ENCODE measurements at regions not wholly inside any gene's neighbourhood (a gene's known extent, or its start where the extent isn't known, plus 50 kb on each side); places are given as distances from the start of the nearest gene placed in this dataset.
"Not testable (repeated sequence)": the region's sequence is repeated elsewhere in the genome, so short reads cannot be mapped to it uniquely, and the experiment has no call there.

DNA sequence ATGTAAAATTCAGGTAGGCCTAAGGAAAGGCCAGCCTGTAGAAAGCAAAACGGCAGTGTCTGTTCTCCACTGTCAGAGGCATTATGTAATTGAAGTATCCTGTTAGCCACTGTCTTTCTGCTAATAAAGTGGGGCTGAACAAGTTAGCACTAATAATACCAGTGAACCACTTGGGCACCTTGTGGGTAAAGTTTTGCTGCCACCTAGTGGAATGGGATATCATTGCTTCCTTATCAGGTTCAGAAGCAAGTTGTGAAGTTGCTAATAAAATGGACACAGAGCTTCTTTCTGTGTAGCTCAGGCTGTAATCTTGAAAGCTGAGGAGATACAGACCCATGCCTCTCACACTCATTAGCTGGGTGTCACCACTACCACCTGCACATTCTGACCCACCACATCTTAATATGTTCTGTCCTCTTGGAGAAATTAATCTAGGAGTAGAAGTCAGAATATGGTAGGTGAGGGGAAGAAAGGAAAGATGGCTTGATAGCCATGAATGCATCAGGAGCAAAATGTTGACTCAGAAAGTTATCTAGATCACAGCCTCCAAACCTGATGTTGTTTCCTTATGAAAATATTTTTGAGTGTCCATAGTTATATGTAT is 175.1 kb downstream of the SEPTIN7 start:
- DNase-seq, result peak; percentile 70

DNA sequence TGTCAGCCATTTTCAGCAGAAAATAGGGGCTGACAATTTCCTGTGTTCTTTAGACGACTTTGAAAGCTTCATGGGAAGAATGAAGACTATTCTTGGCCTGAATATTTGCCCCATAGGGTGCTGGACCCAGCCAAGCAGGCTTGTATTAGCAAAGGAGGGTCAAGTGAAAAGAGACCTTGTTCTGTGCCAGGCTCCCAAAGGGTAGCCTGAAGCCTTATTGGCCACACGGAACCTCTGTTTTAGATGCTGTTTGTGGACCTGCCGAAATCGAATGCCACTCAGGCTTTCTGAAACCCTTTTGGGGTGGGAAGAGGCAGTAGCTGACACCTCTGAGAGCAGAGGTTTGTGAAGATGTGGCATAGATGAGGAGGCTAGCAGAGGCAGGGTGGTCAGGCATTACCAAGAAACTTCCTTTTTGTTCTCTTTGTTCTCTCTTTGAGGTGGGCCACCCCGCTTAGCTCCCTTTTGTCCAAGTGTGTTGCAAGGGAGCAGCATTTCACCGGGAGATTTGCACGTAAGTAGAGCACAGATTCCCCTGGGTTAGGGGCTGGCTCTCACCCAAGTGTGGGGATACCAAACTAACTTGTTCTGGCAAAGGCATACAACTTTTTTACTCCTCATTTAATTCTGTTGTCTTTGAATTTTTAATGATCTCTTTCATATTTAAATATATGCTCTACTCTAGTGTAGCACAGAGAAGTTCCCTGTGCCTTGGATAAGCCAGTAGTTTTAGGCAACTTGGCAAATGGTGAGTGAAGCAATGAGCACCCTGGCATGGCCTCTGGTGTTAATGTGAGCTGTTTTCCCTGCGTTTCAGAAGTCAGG is 174.0 kb upstream of the EEPD1 start:
- DNase-seq, result not testable (repeated sequence)

DNA sequence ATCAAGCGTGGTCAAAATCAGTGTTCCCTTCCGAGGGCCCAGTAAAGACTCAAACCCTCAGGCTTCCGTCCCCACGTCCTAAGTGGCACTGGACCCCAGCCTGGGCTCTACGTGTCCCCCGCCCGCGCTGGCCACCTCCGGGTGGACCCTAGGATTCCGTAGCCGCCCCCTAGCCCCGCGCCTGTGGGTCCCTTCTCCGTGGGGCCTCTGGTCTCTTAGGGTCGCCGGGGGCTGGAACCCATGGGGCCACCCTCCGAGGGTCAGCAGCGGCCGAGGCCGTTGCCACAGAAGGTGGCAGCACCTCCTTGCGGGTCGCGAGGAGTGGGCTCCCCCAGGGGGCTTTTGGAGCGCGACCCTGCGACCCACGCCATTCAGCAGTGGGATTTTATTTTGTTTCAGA is 170.5 kb upstream of the EEPD1 start:
- no peak for DNase-seq

DNA sequence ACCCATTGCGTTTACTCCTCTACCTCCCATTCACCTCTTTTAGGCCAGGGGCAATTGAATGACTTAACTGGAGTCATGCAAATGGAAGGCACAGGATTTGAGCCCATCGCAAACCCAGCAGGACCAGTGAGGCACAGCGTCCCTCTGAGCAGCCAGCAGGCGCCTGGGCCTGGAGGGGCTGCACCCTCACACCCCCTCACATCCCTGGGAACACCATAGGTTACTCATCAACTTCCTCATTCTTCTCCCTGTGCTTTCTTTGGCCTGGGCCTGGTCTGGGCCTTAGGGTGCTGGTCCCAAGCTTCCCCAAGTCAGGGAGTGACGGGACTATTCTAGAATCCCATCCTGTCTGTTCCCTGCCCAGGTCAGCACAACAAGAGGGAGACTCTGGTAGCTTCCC is 169.4 kb upstream of the EEPD1 start:
- no peak for DNase-seq

DNA sequence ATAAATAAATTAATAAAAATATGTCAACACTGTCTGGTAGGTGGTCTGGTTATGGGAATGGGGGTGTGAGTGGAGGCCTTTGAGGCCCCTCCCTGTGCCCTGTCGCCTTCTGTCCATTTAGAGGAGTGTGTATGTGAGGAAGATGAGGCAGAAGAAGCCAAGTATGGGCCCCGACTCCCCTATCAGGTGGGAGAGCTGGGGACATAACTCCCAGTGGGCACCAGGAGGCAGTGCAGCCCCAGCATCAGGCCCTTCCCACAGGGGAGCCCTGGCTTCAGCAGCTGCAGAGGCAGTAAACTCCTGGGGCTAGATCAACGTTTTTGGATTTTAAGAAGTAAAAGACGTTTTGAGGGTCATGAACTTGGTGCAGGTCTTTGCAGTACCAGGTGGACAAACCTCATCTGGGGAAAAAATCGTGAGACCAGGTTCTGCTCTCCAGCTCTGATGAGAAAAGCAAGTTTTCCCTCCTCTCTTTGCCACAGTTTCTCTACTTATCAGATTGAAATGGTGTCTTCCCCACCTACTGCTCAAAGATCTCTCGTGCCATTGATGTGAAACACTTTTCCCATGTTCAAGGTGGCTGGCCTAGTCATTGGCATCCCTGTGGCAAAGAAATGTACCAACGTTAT is 167.8 kb upstream of the EEPD1 start:
- no peak for DNase-seq

DNA sequence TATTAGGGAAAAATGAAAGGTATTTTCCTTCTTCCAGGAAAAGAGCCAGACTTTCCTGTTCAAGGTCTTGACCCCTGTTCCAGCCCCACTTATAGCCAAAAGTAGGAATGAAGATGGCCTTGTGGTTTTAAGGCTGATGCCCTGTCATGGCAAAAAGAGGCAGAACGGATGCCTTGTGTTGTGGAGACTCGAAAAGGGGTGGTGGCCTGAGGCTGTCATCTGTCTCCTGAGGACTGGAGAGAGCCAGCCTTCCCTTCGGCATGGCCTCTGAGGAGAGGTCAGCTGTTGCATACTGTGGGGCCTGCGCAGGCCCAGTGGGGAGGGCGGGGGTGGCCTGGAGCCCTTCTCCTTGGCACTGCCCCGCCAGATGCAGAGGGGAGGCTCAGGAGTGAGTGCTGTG is 166.0 kb upstream of the EEPD1 start:
- no peak for DNase-seq

DNA sequence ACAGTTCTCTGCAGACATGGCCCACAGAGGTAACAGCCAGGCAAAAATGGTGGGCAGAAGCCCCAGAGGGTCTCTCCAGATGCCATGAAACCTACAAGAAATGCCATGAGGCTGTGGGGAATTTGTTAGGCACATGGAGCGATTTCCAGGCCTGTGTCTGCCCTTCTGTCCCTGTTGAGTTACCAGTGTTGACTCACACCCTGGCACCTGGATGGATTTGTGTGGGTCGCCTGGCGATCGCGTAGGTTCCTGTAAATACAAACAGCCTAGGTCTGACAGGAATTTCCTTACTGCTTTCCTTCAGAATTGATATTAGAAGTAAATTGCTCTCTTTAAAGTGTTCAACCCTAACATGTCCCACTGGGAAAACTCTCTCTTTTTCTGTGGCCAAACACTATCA is 164.9 kb upstream of the EEPD1 start:
- no peak for DNase-seq

DNA sequence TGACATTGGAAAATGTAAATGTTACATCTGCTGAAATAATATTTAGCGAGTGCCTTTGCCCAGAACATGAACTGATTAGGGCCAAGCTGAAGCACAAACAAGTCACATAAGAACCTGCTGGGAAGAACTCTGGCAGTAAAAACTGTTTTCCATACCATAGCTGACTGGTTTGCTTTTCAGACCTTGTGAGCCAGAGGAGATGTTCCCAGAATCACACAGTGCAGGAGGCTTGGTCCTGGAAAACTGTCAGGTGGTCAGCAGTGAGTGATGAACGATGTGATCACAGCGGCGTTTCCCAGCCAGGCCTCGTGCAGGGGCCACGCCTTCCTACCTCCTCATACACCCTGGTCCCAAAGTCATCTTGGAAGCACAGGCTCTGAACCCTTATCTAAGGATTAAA is 164.2 kb upstream of the EEPD1 start:
- DNase-seq, result no peak

DNA sequence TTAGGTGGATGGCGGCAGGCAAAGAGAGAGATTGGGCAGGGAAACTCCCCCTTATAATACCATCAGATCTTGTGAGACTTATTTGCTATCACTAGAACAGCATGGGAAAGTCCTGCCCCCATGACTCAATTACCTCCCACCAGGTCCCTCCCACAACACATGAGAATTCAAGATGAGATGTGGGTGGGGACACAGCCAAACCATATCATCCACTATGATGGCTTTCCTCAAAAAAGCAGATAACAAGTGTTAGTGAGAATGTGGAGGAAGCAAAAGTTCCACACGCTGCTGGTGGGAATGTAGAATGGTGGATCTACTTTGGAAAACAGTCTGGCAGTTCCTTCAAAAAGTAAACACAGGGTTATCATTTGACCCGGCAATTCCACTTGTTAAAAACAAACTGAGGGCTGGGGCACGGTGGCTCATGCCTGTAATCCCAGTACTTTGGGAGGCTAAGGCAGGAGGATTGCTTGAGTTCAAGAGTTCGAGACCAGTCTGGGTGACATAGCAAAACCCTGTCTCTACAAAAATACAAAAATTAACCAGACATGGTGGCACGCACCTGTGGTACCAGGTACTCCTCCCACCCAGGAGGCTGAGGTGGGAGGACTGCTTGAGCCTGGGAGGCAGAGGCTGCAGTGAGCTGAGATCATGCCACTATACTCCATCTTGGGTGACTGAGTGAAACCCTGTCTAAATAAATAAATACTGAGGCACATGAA is 161.4 kb upstream of the EEPD1 start:
- DNase-seq, result no peak

DNA sequence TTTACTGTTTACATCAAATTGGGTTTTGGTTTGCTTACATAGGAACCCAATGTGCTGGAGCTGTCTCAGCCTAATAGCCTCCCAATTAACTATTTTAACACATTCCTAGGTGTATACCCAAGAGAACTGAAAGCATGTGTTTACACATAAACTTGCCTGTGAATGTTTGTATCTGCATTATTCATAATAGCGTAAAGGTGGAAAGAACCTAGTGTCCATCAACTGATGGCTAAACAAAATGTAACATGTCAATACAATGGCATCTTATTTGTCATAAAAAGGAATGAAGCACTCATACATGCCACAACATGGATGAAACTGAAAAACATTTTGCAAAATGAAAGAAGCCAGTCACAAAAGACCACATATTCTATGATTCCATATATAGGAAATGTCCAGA is 160.6 kb upstream of the EEPD1 start:
- DNase-seq, result no peak

DNA sequence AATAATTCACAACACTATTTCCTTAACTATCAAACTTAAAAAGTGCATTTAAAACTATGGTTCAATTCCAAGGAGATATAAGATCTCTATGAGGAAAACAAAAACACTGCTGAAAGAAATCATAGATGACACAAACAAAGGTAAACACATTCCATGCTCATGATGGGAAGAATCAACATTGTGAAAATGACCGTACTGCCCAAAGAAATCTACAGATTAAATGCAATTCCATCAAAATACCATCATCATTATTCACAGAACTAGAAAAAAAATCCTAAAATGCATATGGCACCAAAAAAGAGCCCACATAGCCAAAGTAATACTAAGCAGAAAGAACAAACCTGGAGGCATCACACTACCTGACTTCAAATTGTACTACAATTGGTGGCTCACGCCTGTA is 159.9 kb upstream of the EEPD1 start:
- DNase-seq, result no peak

DNA sequence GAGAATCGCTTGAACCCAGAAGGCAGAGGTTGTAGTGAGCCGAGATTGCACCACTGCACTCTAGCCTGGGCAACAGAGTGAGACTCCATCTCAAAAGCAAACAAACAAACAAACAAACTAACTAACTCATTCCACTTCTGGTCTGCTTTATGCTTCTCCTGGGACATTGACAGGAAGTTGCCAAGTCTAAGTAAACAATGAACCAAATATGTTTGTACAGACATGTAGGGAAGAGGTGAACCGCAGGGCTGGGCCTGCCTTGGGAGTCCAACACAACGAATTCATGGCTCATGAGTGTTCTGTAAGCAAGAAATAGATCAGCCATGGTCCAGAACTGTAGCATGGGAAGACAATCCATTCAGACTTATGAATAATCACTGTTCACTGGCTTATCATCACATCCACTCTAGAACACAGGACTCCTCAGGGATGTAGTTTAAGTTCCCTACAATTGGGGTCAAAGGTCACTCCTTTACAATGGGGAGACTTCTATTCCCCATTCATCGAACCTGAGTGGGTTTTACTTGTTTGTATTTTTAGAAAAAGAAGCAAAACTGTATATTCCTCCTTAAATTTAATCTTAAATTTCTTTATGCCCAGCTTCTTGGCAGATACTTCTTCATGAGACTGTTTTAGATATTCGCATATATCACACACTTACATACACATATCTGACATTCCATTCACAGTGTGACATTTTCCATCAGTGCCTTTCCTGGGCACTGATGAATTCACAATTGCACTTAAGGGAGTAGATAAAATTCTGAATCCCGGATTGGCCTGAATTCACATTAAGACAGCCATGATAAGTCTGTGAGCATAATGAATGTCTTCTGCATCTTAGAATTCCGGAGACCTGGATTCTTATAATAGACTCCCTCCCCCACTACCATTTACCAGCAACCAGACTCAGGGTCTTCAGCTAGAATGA is 159.1 kb upstream of the EEPD1 start:
- no peak for DNase-seq

DNA sequence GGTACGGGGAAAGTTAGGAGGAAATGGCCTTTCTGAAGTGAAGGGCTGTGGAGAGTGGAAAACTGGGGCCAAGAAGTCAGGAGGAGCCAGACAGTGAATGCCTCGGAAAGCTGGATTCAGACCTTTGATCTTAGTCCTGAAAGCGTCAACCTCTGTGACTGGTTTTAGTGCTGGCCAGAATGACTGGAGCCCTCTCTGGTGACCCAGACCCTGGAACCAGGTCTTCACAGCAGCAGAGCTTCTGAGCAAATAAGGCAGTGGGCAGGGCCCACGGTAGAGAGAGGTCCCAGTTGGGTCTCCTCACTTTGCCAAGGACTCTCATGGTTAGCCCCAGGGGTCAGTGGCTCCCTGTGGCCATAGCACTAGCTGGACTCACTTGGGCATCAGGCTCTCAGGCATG is 157.7 kb upstream of the EEPD1 start:
- no peak for DNase-seq

DNA sequence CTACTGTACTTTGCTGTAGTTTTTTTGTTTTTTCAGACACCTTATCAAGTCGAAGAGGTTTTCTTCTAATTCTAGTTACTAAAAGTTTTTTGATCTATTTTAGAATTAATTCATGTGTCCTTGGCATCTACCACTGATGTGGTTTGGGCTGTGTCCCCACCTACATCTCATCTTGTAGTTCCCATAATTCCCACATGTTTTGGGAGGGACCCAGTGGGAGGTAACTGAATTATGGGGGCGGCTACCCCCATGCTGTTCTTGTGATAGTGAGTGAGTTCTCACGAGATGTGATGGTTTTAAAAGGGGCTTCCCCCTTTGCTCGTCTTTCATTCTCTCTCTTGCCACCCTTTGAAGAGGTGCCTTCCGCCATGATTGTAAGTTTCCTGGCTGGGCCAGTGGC is 154.6 kb upstream of the EEPD1 start:
- DNase-seq, result no peak

DNA sequence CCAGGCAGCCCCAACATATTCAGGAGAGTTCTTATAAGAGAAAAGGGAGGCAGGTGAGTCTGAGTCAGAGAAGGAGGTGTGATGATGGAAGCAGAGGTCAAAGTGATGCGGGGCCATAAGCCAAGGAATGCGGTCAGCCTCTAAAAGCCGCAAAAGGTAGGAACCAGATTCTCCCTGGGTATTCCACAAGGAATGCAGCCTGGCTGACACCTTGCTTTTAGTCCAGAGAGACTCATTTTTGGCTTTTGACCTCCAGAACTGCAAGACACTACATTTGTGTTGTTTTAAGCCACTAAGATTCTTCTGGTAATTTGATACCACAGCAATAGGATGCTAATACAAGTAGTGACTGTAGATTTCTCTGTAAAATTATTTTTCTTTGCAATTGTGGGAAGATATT is 151.5 kb upstream of the EEPD1 start:
- DNase-seq, result no peak

DNA sequence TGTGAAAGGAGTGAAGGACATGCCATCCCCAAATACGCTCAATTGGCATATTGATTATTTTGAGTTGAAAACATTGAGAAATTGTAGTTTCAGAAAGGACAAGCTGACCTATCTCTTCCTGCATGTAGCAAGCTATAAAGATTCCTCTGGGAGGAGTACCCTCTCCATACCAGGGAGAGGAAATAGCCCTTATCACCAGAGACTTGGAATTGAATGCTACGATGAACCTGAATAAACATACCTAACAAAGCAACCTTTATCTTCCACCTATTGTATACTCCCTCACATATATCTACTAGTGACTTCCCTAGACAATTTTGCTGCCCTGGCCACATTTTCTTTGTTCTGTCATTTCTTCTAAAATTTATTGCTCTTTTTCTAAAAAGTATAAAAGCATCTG is 150.2 kb upstream of the EEPD1 start:
- DNase-seq, result no peak

DNA sequence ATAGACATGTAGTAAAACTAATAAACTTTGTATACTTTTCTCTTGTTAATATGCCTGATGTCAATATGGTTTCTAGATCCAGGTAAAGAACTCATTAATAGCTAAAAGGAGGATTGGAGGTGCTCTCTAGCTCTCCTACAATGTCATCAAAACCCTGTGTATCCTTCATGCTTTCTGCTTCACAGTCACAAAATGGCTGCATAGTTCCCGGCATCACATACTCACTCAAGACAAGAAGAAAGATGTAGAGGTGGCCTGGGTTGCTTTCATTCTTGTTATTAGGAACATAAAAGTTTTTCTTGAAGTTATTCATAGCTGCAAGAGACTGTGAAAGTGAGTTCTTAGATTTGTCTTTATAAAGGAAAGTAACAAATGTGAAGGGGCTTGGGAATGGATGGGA is 149.7 kb upstream of the EEPD1 start:
- DNase-seq, result no peak

DNA sequence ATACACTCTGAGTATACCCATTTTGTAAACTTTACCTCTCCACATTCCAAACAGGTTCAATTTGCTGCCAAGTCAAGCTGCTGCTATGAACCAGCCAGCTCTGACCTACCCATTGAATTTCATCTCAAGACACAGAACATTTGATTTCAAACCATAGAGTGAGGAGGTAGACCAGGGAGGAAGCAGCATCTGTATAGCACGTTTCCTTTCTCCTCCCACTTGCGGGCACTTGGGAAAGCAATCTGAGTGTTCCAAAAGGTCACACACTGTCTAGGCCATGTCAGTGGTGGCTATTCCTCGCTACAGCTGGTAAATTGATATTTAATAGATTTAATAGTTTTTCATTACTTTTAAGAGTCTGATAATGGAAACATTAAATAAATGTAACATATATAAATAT is 147.8 kb upstream of the EEPD1 start:
- DNase-seq, result no peak

DNA sequence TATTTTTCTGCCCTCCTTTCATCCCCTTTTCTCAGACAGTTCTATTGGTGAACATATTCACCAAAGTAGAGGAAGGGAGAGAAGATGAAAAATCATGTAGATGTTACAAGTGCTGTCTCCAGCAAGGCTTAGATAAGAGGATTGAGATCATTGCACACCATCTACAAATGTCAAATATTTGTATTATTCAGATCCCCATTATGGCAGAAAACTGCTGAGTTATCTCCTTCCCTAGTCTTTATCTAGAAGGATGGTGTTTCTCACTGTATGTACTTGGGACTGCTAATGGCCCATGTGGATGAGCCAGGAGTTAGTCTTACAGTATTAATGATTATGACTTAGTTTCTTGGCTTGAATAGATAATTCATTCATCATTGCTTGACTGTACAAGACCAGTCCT is 147.2 kb upstream of the EEPD1 start:
- DNase-seq, result no peak

DNA sequence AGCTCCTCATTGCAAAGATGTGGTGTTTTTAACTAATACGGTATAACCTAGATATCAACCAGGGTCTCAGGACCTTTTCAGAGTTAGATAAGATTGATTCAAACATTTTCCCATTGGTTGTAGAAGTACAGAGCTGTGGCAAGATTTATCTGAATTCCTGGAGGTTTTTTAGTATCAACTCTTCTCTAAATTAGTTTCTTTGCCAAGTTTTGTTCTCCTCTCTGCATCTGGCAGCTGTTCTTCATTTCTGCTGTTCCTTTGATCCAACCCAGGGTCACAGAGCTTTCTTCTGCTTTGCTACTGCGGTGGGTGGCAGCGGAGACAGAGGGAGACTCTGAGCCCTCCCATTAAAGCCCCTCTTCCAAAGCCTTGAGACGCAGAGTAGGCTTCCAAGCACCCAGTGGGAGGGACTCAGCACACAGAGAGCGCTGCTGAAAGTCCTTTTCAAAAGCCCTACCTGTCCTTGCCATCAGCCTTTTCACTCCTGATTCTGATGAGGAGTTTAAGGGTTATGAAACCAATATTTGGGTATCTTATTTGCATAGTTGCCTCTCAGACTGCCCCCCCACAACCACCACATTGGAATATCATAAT is 146.3 kb upstream of the EEPD1 start:
- no peak for DNase-seq

DNA sequence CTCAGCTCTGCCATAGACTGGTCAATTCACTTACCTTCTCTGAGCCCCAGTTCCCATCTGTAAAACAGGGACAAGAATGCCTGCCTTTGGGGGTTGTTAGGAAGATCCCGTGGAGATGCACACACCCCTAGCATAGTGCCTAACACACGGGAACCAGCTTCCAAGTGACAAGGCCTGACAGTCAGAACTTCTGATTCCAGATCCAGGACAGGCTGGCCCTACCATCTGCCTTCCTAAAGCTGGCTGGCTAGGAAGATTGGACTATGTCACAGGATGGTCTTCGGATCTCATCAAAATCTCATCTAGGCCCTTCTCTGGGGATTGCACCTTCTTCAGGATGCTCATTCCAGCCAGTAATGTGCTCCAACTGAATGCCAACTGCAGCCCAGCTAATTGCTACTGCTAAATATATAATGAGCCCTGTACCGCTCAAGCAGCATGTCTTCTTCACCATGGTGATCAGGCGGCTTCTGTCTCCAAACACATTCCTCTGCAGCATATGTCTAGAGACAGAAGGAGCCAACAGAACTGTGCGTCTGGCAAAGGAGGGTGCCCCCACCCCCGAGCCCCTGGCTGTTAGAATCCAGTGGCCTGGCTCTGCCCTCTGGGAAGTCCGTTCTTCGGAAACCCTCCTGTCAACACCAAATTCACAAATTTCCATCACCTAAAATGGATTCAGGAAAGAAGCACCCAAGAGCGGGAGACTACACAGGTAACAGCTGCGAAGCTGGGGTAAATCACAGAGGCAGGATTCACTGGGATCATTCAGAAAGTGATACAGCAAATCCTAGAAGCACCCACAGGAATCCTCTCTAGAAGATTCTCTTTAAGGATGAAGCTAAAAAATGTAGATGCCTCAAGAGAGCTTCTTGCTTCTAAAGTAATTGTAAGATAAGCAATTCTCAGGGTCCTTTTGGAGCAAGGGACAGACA is 142.1 kb upstream of the EEPD1 start:
- DNase-seq, result no peak

Data from SHP77 treated with DMSO at 0.1 percent for 48 hours (cell line).